ENCODE measurements at regions not wholly inside any gene's neighbourhood (a gene's known extent, or its start where the extent isn't known, plus 50 kb on each side); places are given as distances from the start of the nearest gene placed in this dataset.

DNA sequence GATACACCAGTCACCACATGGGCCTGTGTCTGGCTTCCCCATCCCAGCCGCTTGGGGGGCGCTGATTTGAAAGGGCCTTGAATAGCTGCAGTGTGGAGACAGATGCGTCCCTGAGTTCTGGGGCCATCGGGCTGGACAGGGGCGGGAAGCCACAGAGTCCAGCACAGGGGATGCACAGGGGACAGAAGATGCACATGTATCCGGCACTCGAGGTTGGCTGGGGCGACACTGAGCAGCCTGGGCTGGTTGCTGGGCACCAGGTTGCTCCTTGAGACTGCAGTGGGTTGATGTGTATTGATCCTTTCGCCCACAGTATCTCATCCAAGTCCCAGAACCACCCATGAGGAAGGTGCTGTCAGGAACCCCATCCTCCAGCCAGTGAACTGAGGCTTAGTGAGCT, 99.3 kb upstream of the SYT13 start:
- no peak for TF ChIP-seq RAD21 (IDR thresholded peaks at IDR 0.05; ENCODE audit: low read depth)
- TF ChIP-seq TEAD4 (IDR thresholded peaks at IDR 0.05), result no peak
- TF ChIP-seq, protein P1, sequence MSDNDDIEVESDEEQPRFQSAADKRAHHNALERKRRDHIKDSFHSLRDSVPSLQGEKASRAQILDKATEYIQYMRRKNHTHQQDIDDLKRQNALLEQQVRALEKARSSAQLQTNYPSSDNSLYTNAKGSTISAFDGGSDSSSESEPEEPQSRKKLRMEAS (IDR thresholded peaks at IDR 0.05), result no peak
- no peak for TF ChIP-seq EP300 (IDR thresholded peaks at IDR 0.05; ENCODE audit: borderline replicate concordance)

All from Ishikawa (cell line).